ENCODE measurements at regions not wholly inside any gene's neighbourhood (a gene's known extent, or its start where the extent isn't known, plus 50 kb on each side); places are given as distances from the start of the nearest gene placed in this dataset.

- TF ChIP-seq CTCF (conservative IDR thresholded peaks at IDR 0.05; ENCODE audit: low read depth in 2 of 2) (no peak), ZNF462 (CRISPR knock-in tag; IDR thresholded peaks at IDR 0.05) (no peak), ZNF114 (CRISPR knock-in tag; IDR thresholded peaks at IDR 0.05) (no peak), POLR2AphosphoS5 (IDR thresholded peaks at IDR 0.05; ENCODE audit: low read depth) (no peak)
Observed at GRCh38 chr7:68715907-68716306, 882.4 kb upstream of the AUTS2 start (continued).

- Histone ChIP-seq H3K36me3 (ENCODE audit: insufficient read depth) (no peaks in the 10 kb centered on the region), H3K27ac (ENCODE audit: low read depth) (no peak overlapping the region), H3K79me2 (replicated peaks; ENCODE audit: insufficient read depth) (no peaks in the 10 kb centered on the region), H2AFZ (no peak overlapping the region), H3K4me1 (ENCODE audit: insufficient read depth) (no peaks in the 10 kb centered on the region), H3K4me2 (no peak overlapping the region), H3K4me3 (no peak overlapping the region), H3K9me2 (ENCODE audit: insufficient read depth) (no peaks in the 10 kb centered on the region), H3K27me3 (ENCODE audit: insufficient read depth) (no peaks in the 10 kb centered on the region), H3F3A (replicated peaks; ENCODE audit: low read depth) (no peaks in the 10 kb centered on the region), H4K20me1 (replicated peaks; ENCODE audit: insufficient read depth) (no peaks in the 10 kb centered on the region)
- DNase-seq (ENCODE audit: low spot score) = no peak
- Mint-ChIP-seq H3K27me3 (ENCODE audit: insufficient read depth, low read depth, poor library complexity) (no peaks in the 10 kb centered on the region), H3K36me3 (ENCODE audit: low read depth) (peaks cover 53% of the 10 kb centered on the region), H3K27ac (no peak overlapping the region), H3K9me3 (peaks cover 99% of the 10 kb centered on the region), H3K4me3 (no peak overlapping the region), H3K4me1 (no peaks in the 10 kb centered on the region)
- ATAC-seq = no peak
- no peak for TF ChIP-seq ETS1 (IDR thresholded peaks at IDR 0.05)
- no peak for TF ChIP-seq EZH2 (IDR thresholded peaks at IDR 0.05; ENCODE audit: low read depth, unreplicated experiment)
- TF ChIP-seq POLR2AphosphoS5 (IDR thresholded peaks at IDR 0.05; ENCODE audit: low read depth) = no peak
- TF ChIP-seq ZNF114 (CRISPR knock-in tag; IDR thresholded peaks at IDR 0.05) = no peak
- no peak for TF ChIP-seq STAT1 (IDR thresholded peaks at IDR 0.05; ENCODE audit: unreplicated experiment)
- TF ChIP-seq EZH2phosphoT487 (IDR thresholded peaks at IDR 0.05; ENCODE audit: unreplicated experiment) = no peak
- no peak for TF ChIP-seq JUNB (IDR thresholded peaks at IDR 0.05; ENCODE audit: unreplicated experiment)
Observed at GRCh38 chr7:68717176-68717575, 881.1 kb upstream of the AUTS2 start.
